Upper lobe of right lung (tissue), 1 donor: ENCODE measurements at regions not wholly inside any gene's neighbourhood (a gene's known extent, or its start where the extent isn't known, plus 50 kb on each side); places are given as distances from the start of the nearest gene placed in this dataset.

Experiments used
- ATAC-seq: fragments of 200-7000 bp; cut with Tn5 transposase; one replicate; pipeline ENCODE4 v1.9.1; 2020; ENCODE audit warnings: mild to moderate bottlenecking, moderate library complexity
- DNase-seq: peaks from one replicate; pipeline ENCODE4 v3.0.0-alpha.2; 2020
- H3K27ac ChIP-seq: fragments of 200-600 bp; one replicate; pipeline ENCODE4 v1.8.0; 2022
- H3K27me3 ChIP-seq: fragments of 200-600 bp; one replicate; pipeline ENCODE4 v1.8.0; 2022; ENCODE audit warnings: mild to moderate bottlenecking
- H3K36me3 ChIP-seq: fragments of 200-600 bp; one replicate; pipeline ENCODE4 v1.8.0; 2022
- H3K4me1 ChIP-seq: fragments of 200-600 bp; one replicate; pipeline ENCODE4 v1.8.0; 2022
- H3K4me3 ChIP-seq: fragments of 200-600 bp; one replicate; pipeline ENCODE4 v1.8.0; 2022; ENCODE audit warnings: mild to moderate bottlenecking
- H3K9me3 ChIP-seq: fragments of 200-600 bp; one replicate; pipeline ENCODE4 v1.8.0; 2022
- CTCF ChIP-seq: fragments of 200-600 bp; IDR thresholded peaks from one replicate; pipeline ENCODE4 v1.8.0; 2022; ENCODE audit warnings: antibody characterized with exemption
- intact Hi-C: fragments of 100-400 bp; cut with DNase I; formaldehyde crosslinking; loops from one replicate; pipeline ENCODE4 v1.11.0; 2022
- donor health status: DM: no; HTN: yes; CAD: no; lungs with severe emphysema.

GRCh38 chr11:27926981-27927481 lies 180.9 kb downstream of the KIF18A start:
- Histone ChIP-seq H3K27ac (no peak overlapping the region), H3K4me1 (no peaks in the 10 kb centered on the region), H3K4me3 (no peak overlapping the region), H3K9me3 (no peaks in the 10 kb centered on the region), H3K27me3 (no peaks in the 10 kb centered on the region), H3K36me3 (no peaks in the 10 kb centered on the region)
- intact Hi-C loops = no loop called here
- no peak for TF ChIP-seq CTCF
- ATAC-seq (no peak), DNase-seq (no peak)

GRCh38 chr11:27926486-27926885 lies 181.5 kb downstream of the KIF18A start:
- Histone ChIP-seq H3K4me1 (no peaks in the 10 kb centered on the region), H3K4me3 (no peak overlapping the region), H3K27me3 (no peaks in the 10 kb centered on the region), H3K27ac (no peak overlapping the region), H3K9me3 (no peaks in the 10 kb centered on the region), H3K36me3 (no peaks in the 10 kb centered on the region)
- TF ChIP-seq CTCF = no peak
- DNase-seq (no peak), ATAC-seq (no peak)
- intact Hi-C loops = no loop called here

GRCh38 chr11:27921472-27921871 lies 186.5 kb downstream of the KIF18A start:
- Histone ChIP-seq H3K27ac (no peak overlapping the region), H3K4me3 (no peak overlapping the region), H3K27me3 (no peaks in the 10 kb centered on the region), H3K36me3 (no peaks in the 10 kb centered on the region), H3K9me3 (no peaks in the 10 kb centered on the region), H3K4me1 (no peaks in the 10 kb centered on the region)
- no peak for TF ChIP-seq CTCF
- DNase-seq (no peak), ATAC-seq (no peak)
- intact Hi-C loops = no loop called here

GRCh38 chr11:27916541-27917100 lies 191.3 kb downstream of the KIF18A start:
- no peak overlapping the region for H3K27ac ChIP-seq
- H3K36me3 ChIP-seq = no peaks in the 10 kb centered on the region
- no peaks in the 10 kb centered on the region for H3K4me1 ChIP-seq
- H3K9me3 ChIP-seq = no peaks in the 10 kb centered on the region
- ATAC-seq (no peak), DNase-seq (no peak)
- H3K4me3 ChIP-seq = no peak overlapping the region
- TF ChIP-seq CTCF = no peak
- intact Hi-C loops = no loop called here
- H3K27me3 ChIP-seq = no peaks in the 10 kb centered on the region

- no peak for ATAC-seq
- no peak for TF ChIP-seq CTCF
- intact Hi-C loops = no loop called here
Observed at GRCh38 chr11:27914080-27914479, 193.9 kb downstream of the KIF18A start.

GRCh38 chr11:27913650-27914049 lies 194.3 kb downstream of the KIF18A start:
- Histone ChIP-seq H3K36me3 (no peaks in the 10 kb centered on the region), H3K27ac (no peak overlapping the region), H3K4me1 (no peaks in the 10 kb centered on the region), H3K4me3 (no peak overlapping the region), H3K27me3 (no peaks in the 10 kb centered on the region), H3K9me3 (no peaks in the 10 kb centered on the region)
- TF ChIP-seq CTCF = no peak
- no peak for ATAC-seq
- intact Hi-C loops = no loop called here
- no peak for DNase-seq

More at GRCh38 chr11:27914080-27914479, 193.9 kb downstream of the KIF18A start:
- no peak for DNase-seq
- Histone ChIP-seq H3K4me1 (no peaks in the 10 kb centered on the region), H3K27me3 (no peaks in the 10 kb centered on the region), H3K9me3 (no peaks in the 10 kb centered on the region), H3K27ac (no peak overlapping the region), H3K36me3 (no peaks in the 10 kb centered on the region), H3K4me3 (no peak overlapping the region)
